ENCODE measurements at regions not wholly inside any gene's neighbourhood (a gene's known extent, or its start where the extent isn't known, plus 50 kb on each side); places are given as distances from the start of the nearest gene placed in this dataset.

DNA sequence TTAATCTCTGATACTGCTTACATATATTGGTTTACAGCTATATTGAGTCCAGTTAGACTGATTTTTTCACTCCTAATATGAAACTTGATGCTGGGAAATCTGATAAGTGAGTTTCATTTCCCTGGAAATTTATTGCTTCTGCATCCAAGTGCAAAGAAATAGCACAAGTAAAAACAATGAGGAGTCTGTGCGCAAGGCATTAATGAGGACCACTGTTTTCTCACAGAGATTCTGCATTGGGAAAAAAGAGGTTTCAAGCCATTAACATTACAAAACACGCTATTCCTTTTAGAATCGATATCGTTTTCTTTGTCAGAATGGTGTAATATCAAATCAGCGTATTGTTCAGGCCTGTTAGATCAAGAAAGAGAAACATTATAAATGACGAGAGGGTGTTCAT lies 723.3 kb upstream of the ARRDC4 start:
- Histone ChIP-seq H3K4me2 (ENCODE audit: low read depth, low read length) (no peak overlapping the region), H3K9me3 (replicated peaks; ENCODE audit: insufficient read depth, low read length) (no peaks in the 10 kb centered on the region), H3K79me2 (ENCODE audit: low read length) (no peaks in the 10 kb centered on the region), H3K27ac (ENCODE audit: low read length) (no peak overlapping the region), H3K27me3 (replicated peaks; ENCODE audit: insufficient read depth, low read length) (no peaks in the 10 kb centered on the region), H3K9ac (ENCODE audit: low read length) (no peak overlapping the region), H3K4me1 (ENCODE audit: low read length) (no peaks in the 10 kb centered on the region), H3K36me3 (replicated peaks; ENCODE audit: insufficient read depth, low read length) (no peaks in the 10 kb centered on the region), H3F3A (ENCODE audit: insufficient read depth, low read length) (no peaks in the 10 kb centered on the region), H4K20me1 (ENCODE audit: insufficient read depth, low read length) (no peaks in the 10 kb centered on the region), H3K4me3 (ENCODE audit: low read length) (no peak overlapping the region), H3K9me2 (replicated peaks; ENCODE audit: insufficient read depth, low read length) (no peaks in the 10 kb centered on the region), H2AFZ (ENCODE audit: low read length) (no peak overlapping the region)
- no peak for DNase-seq
- TF ChIP-seq EZH2phosphoT487 (IDR thresholded peaks at IDR 0.05; ENCODE audit: low read length), result no peak
- TF ChIP-seq, protein P1, sequence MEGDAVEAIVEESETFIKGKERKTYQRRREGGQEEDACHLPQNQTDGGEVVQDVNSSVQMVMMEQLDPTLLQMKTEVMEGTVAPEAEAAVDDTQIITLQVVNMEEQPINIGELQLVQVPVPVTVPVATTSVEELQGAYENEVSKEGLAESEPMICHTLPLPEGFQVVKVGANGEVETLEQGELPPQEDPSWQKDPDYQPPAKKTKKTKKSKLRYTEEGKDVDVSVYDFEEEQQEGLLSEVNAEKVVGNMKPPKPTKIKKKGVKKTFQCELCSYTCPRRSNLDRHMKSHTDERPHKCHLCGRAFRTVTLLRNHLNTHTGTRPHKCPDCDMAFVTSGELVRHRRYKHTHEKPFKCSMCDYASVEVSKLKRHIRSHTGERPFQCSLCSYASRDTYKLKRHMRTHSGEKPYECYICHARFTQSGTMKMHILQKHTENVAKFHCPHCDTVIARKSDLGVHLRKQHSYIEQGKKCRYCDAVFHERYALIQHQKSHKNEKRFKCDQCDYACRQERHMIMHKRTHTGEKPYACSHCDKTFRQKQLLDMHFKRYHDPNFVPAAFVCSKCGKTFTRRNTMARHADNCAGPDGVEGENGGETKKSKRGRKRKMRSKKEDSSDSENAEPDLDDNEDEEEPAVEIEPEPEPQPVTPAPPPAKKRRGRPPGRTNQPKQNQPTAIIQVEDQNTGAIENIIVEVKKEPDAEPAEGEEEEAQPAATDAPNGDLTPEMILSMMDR (IDR thresholded peaks at IDR 0.05; ENCODE audit: low read length), result no peak
- TF ChIP-seq EZH2 (optimal IDR thresholded peaks at IDR 0.05; ENCODE audit: low read depth, low read length), result no peak

DNA sequence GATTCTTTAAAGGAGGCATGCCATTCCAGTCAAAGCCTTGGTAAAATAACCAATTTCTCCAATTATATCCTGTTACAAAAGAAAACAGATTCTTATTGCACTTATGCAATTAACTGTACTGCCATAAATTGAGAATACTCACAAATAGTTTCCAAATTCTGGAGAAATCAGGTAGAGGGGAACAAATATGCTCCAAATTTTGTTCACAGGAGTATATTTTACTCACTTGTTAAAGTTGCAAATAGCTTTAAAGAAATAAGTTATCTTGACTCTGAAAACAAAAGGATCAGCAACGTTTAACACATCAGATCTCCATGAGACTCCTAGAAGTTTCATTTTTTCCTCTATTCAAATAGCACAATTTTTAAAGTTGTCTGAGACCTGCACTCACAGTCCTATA lies 712.1 kb upstream of the ARRDC4 start:
- Histone ChIP-seq H2AFZ (ENCODE audit: low read length) (no peak overlapping the region), H3K27ac (ENCODE audit: low read length) (no peak overlapping the region), H3F3A (ENCODE audit: insufficient read depth, low read length) (no peaks in the 10 kb centered on the region), H3K9me3 (replicated peaks; ENCODE audit: insufficient read depth, low read length) (no peaks in the 10 kb centered on the region), H3K4me2 (ENCODE audit: low read depth, low read length) (no peak overlapping the region), H3K4me1 (ENCODE audit: low read length) (no peaks in the 10 kb centered on the region), H3K4me3 (ENCODE audit: low read length) (no peak overlapping the region), H3K36me3 (replicated peaks; ENCODE audit: insufficient read depth, low read length) (no peaks in the 10 kb centered on the region), H4K20me1 (ENCODE audit: insufficient read depth, low read length) (no peaks in the 10 kb centered on the region), H3K79me2 (ENCODE audit: low read length) (no peaks in the 10 kb centered on the region), H3K27me3 (replicated peaks; ENCODE audit: insufficient read depth, low read length) (no peaks in the 10 kb centered on the region), H3K9ac (ENCODE audit: low read length) (no peak overlapping the region), H3K9me2 (replicated peaks; ENCODE audit: insufficient read depth, low read length) (no peaks in the 10 kb centered on the region)
- no peak for TF ChIP-seq EZH2 (optimal IDR thresholded peaks at IDR 0.05; ENCODE audit: low read depth, low read length)
- TF ChIP-seq, protein P1 (IDR thresholded peaks at IDR 0.05; ENCODE audit: low read length), result no peak
- TF ChIP-seq EZH2phosphoT487 (IDR thresholded peaks at IDR 0.05; ENCODE audit: low read length), result no peak
- no peak for DNase-seq

DNA sequence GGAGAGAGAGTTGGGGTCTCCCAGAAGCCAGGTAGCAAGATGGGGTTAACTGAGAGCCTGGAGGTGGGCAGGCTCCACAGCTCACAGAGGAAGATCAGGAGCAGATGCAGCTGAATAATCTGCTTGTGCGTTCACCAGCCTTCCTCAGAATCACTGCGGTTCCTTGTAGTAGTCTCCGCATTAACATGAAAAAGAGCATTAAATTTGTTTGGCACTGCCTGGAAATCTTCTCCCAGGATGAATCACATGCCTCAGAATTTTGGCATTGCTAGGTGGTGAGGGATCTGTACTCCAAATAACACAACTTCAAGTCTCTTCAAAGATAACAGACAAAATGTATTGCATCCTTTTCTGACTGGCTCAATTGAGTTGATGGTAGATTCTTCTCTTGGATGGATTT lies 700.6 kb upstream of the ARRDC4 start:
- H3K79me2 ChIP-seq (ENCODE audit: low read length), result no peaks in the 10 kb centered on the region
- H3K4me1 ChIP-seq (ENCODE audit: low read length), result no peaks in the 10 kb centered on the region
- no peak overlapping the region for H3K4me2 ChIP-seq (ENCODE audit: low read depth, low read length)
- no peaks in the 10 kb centered on the region for H3K9me3 ChIP-seq (replicated peaks; ENCODE audit: insufficient read depth, low read length)
- no peak overlapping the region for H3K9ac ChIP-seq (ENCODE audit: low read length)
- TF ChIP-seq EZH2phosphoT487 (IDR thresholded peaks at IDR 0.05; ENCODE audit: low read length) (no peak), EZH2 (optimal IDR thresholded peaks at IDR 0.05; ENCODE audit: low read depth, low read length) (no peak)
- TF ChIP-seq, protein P1 (IDR thresholded peaks at IDR 0.05; ENCODE audit: low read length), result no peak
- H3K36me3 ChIP-seq (replicated peaks; ENCODE audit: insufficient read depth, low read length), result no peaks in the 10 kb centered on the region
- H3K27me3 ChIP-seq (replicated peaks; ENCODE audit: insufficient read depth, low read length), result no peaks in the 10 kb centered on the region
- H3F3A ChIP-seq (ENCODE audit: insufficient read depth, low read length), result no peaks in the 10 kb centered on the region
- no peak for DNase-seq
- H4K20me1 ChIP-seq (ENCODE audit: insufficient read depth, low read length), result no peaks in the 10 kb centered on the region
- no peak overlapping the region for H3K27ac ChIP-seq (ENCODE audit: low read length)
- H3K9me2 ChIP-seq (replicated peaks; ENCODE audit: insufficient read depth, low read length), result no peaks in the 10 kb centered on the region
- H2AFZ ChIP-seq (ENCODE audit: low read length), result no peak overlapping the region
- no peak overlapping the region for H3K4me3 ChIP-seq (ENCODE audit: low read length)

Data from MM.1S (cell line).